ENCODE measurements at regions not wholly inside any gene's neighbourhood (a gene's known extent, or its start where the extent isn't known, plus 50 kb on each side); places are given as distances from the start of the nearest gene placed in this dataset.

GRCh38 chr16:9185381-9185780 is 93.9 kb downstream of the HAPSTR1 start:
- Histone ChIP-seq H3K27me3 (replicated peaks; ENCODE audit: insufficient read depth, low read depth, low read length, poor library complexity) (no peaks in the 10 kb centered on the region), H3K27ac (ENCODE audit: low read depth, low read length, poor library complexity, severe bottlenecking) (peak overlapping the region; percentile 72), H3K4me3 (ENCODE audit: low read depth, low read length, poor library complexity, severe bottlenecking) (no peak overlapping the region), H3K9me3 (ENCODE audit: low read depth, low read length, poor library complexity, severe bottlenecking) (no peaks in the 10 kb centered on the region), H3K4me1 (ENCODE audit: insufficient read depth, low read length, poor library complexity, severe bottlenecking) (peaks cover 42% of the 10 kb centered on the region), H3K36me3 (ENCODE audit: insufficient read depth, low read length, poor library complexity, severe bottlenecking) (no peaks in the 10 kb centered on the region)
- TF ChIP-seq EZH2 (IDR thresholded peaks at IDR 0.05; ENCODE audit: borderline replicate concordance, low read depth, low read length, poor library complexity, severe bottlenecking) (no peak), CTCF (conservative IDR thresholded peaks at IDR 0.05; ENCODE audit: low read depth, low read length) (no peak)
- intact Hi-C loops (cut with micrococcal nuclease; ENCODE audit: unreplicated experiment): no loop called here
- DNase-seq (ENCODE audit: low spot score): peak; percentile 68
- ChIA-PET CTCF (no interaction called here), POLR2A (ENCODE audit: low non-redundant PET) (no interaction called here)
- BruUV-seq (replicated peaks): no TSS peak

- POLR2A ChIA-PET (ENCODE audit: low non-redundant PET): no interaction called here
- H3K27ac ChIP-seq (ENCODE audit: low read depth, low read length, poor library complexity, severe bottlenecking): peak overlapping the region; percentile 72
- no peaks in the 10 kb centered on the region for H3K9me3 ChIP-seq (ENCODE audit: low read depth, low read length, poor library complexity, severe bottlenecking)
- no peak for DNase-seq (ENCODE audit: low spot score)
- H3K4me1 ChIP-seq (ENCODE audit: insufficient read depth, low read length, poor library complexity, severe bottlenecking): peaks cover 42% of the 10 kb centered on the region
- H3K4me3 ChIP-seq (ENCODE audit: low read depth, low read length, poor library complexity, severe bottlenecking): no peak overlapping the region
- BruUV-seq (replicated peaks): TSS peak; percentile 52
- intact Hi-C loops (cut with micrococcal nuclease; ENCODE audit: unreplicated experiment): no loop called here
- no peaks in the 10 kb centered on the region for H3K27me3 ChIP-seq (replicated peaks; ENCODE audit: insufficient read depth, low read depth, low read length, poor library complexity)
- CTCF ChIA-PET: no interaction called here
- H3K36me3 ChIP-seq (ENCODE audit: insufficient read depth, low read length, poor library complexity, severe bottlenecking): no peaks in the 10 kb centered on the region
- TF ChIP-seq EZH2 (IDR thresholded peaks at IDR 0.05; ENCODE audit: borderline replicate concordance, low read depth, low read length, poor library complexity, severe bottlenecking): no peak
- no peak for TF ChIP-seq CTCF (conservative IDR thresholded peaks at IDR 0.05; ENCODE audit: low read depth, low read length)
Observed at GRCh38 chr16:9186061-9186460, 94.6 kb downstream of the HAPSTR1 start.

DNA sequence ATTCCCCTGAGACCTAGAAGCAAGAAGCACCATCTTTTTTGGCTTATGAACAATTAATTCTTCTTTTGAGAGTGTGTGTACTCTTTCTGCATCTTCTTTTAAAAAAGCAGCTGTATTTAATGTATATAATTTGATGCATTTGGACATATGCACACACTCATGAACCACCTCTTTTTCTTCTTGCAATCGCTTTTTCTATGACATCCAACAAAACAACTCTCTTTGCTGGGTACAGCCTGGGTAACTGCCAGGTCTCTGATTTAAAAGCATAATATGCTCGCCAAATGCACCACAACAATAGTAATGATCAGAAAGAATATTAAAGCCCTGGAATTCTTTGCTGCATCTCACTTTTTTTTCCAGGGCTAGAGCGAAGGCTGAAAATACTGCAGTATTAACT is 97.3 kb downstream of the HAPSTR1 start:
- Histone ChIP-seq H3K4me1 (ENCODE audit: insufficient read depth, low read length, poor library complexity, severe bottlenecking) (peaks cover 42% of the 10 kb centered on the region), H3K36me3 (ENCODE audit: insufficient read depth, low read length, poor library complexity, severe bottlenecking) (no peaks in the 10 kb centered on the region), H3K4me3 (ENCODE audit: low read depth, low read length, poor library complexity, severe bottlenecking) (no peak overlapping the region), H3K9me3 (ENCODE audit: low read depth, low read length, poor library complexity, severe bottlenecking) (no peaks in the 10 kb centered on the region), H3K27ac (ENCODE audit: low read depth, low read length, poor library complexity, severe bottlenecking) (peak overlapping the region; percentile 61), H3K27me3 (replicated peaks; ENCODE audit: insufficient read depth, low read depth, low read length, poor library complexity) (no peaks in the 10 kb centered on the region)
- POLR2A ChIA-PET (ENCODE audit: low non-redundant PET): no interaction called here
- TF ChIP-seq EZH2 (IDR thresholded peaks at IDR 0.05; ENCODE audit: borderline replicate concordance, low read depth, low read length, poor library complexity, severe bottlenecking) (no peak), CTCF (conservative IDR thresholded peaks at IDR 0.05; ENCODE audit: low read depth, low read length) (no peak)
- intact Hi-C loops (cut with micrococcal nuclease; ENCODE audit: unreplicated experiment): no loop called here
- CTCF ChIA-PET: no interaction called here
- DNase-seq (ENCODE audit: low spot score): no peak
- no TSS peak for BruUV-seq (replicated peaks)
